IMR-90 (cell line): ENCODE measurements at regions not wholly inside any gene's neighbourhood (a gene's known extent, or its start where the extent isn't known, plus 50 kb on each side); places are given as distances from the start of the nearest gene placed in this dataset.

ENCODE experiments used
- ATAC-seq: fragments of 200-7000 bp; cut with Tn5 transposase; 2 replicates; pipeline ENCODE4 v1.9.1; 2020; ENCODE audit warnings: low read depth, mild to moderate bottlenecking, moderate library complexity
- BruUV-seq: library from RNA; stranded (reverse); fragments of 400-500 nt; replicated peaks from 2 replicates; lab custom pipeline; 2021; lab: Mats Ljungman, UMichigan
- CTCF ChIA-PET: fragments of 300-600 bp; formaldehyde crosslinking; extraction: SDS; loops from one replicate; lab custom pipeline; 2021; ENCODE audit warnings: antibody characterized with exemption; lab: Yijun Ruan, JAX
- POLR2A ChIA-PET: fragments of 300-600 bp; sonication (Branson Sonifier 250); formaldehyde crosslinking; loops from one replicate; lab custom pipeline; 2022; ENCODE audit warnings: antibody characterized with exemption; ENCODE audit not compliant: unreplicated experiment; lab: Charles Lee
- DNase-seq: peaks from one replicate; pipeline ENCODE4 v3.0.0; 2013
- H2AFZ ChIP-seq: replicated peaks from 2 replicates; pipeline ENCODE3; 2013; ENCODE audit warnings: low read length, mild to moderate bottlenecking; ENCODE audit not compliant: poor library complexity
- H2AK5ac ChIP-seq: 2 replicates; pipeline ENCODE4 v1.6.1; 2013; ENCODE audit warnings: low read depth, low read length, inconsistent platforms
- H2AK9ac ChIP-seq: replicated peaks from 2 replicates; pipeline ENCODE3; 2013; ENCODE audit warnings: mild to moderate bottlenecking, low read depth, low read length, moderate library complexity; ENCODE audit not compliant: poor library complexity
- H2BK120ac ChIP-seq: 2 replicates; pipeline ENCODE4 v1.6.1; 2013; ENCODE audit warnings: low read depth, low read length, inconsistent platforms
- H2BK15ac ChIP-seq: 3 replicates; pipeline ENCODE4 v1.6.1; 2013; ENCODE audit warnings: low read depth, low read length, inconsistent platforms
- H2BK20ac ChIP-seq: 2 replicates; pipeline ENCODE4 v1.6.1; 2013; ENCODE audit warnings: low read depth, mild to moderate bottlenecking, inconsistent platforms, low read length, moderate library complexity
- H2BK5ac ChIP-seq: 2 replicates; pipeline ENCODE4 v1.6.1; 2013; ENCODE audit warnings: mild to moderate bottlenecking, low read depth, low read length, inconsistent platforms; ENCODE audit not compliant: poor library complexity, severe bottlenecking
- H3K14ac ChIP-seq: replicated peaks from 2 replicates; pipeline ENCODE4 v1.6.1; 2013; ENCODE audit warnings: low read depth, low read length, inconsistent platforms
- H3K18ac ChIP-seq: 2 replicates; pipeline ENCODE4 v1.6.1; 2013; ENCODE audit warnings: low read depth, low read length, control low read depth
- H3K23ac ChIP-seq: 2 replicates; pipeline ENCODE4 v1.6.1; 2013; ENCODE audit warnings: low read depth, low read length, inconsistent platforms
- H3K27ac ChIP-seq: 2 replicates; pipeline ENCODE4 v1.5.1; 2013; ENCODE audit warnings: mild to moderate bottlenecking, control low read depth, low read length; ENCODE audit not compliant: insufficient read depth
- H3K27me3 ChIP-seq: 2 replicates; pipeline ENCODE4 v1.6.1; 2013; ENCODE audit warnings: low read length; ENCODE audit not compliant: control insufficient read depth, insufficient read depth
- H3K36me3 ChIP-seq: 2 replicates; pipeline ENCODE4 v1.6.1; 2013; ENCODE audit warnings: low read length, mixed read lengths; ENCODE audit not compliant: control insufficient read depth, insufficient read depth
- H3K4ac ChIP-seq: 2 replicates; pipeline ENCODE4 v1.6.1; 2013; ENCODE audit warnings: low read depth, low read length, inconsistent platforms
- H3K4me1 ChIP-seq: 2 replicates; pipeline ENCODE4 v1.6.1; 2013; ENCODE audit warnings: low read length, mixed read lengths; ENCODE audit not compliant: control insufficient read depth, insufficient read depth
- H3K4me2 ChIP-seq: 2 replicates; pipeline ENCODE4 v1.6.1; 2013; ENCODE audit warnings: low read depth, mild to moderate bottlenecking, control low read depth, low read length, moderate library complexity
- H3K4me3 ChIP-seq: 2 replicates; pipeline ENCODE4 v1.5.1; 2013; ENCODE audit warnings: low read depth, mild to moderate bottlenecking, control low read depth, low read length, moderate library complexity; ENCODE audit not compliant: insufficient read depth
- H3K56ac ChIP-seq: 2 replicates; pipeline ENCODE4 v1.6.1; 2013; ENCODE audit warnings: low read length, inconsistent platforms; ENCODE audit not compliant: insufficient read depth; ENCODE audit errors: extremely low read depth
- H3K79me1 ChIP-seq, 2 experiments: 2 replicates each; pipeline ENCODE4 v1.6.1; 2013; ENCODE audit warnings: low read length in 2 of 2, inconsistent platforms in 1 of 2, low read depth in 1 of 2
- H3K9ac ChIP-seq: 2 replicates; pipeline ENCODE4 v1.6.1; 2013; ENCODE audit warnings: low read depth, low read length, control low read depth
- H3K9me1 ChIP-seq: 2 replicates; pipeline ENCODE4 v1.6.1; 2013; ENCODE audit warnings: low read length, inconsistent platforms; ENCODE audit not compliant: insufficient read depth
- H3K9me3 ChIP-seq: 2 replicates; pipeline ENCODE4 v1.6.1; 2013; ENCODE audit warnings: low read length; ENCODE audit not compliant: control insufficient read depth, insufficient read depth
- H4K20me1 ChIP-seq: 2 replicates; pipeline ENCODE4 v1.6.1; 2013; ENCODE audit warnings: low read length, inconsistent platforms; ENCODE audit not compliant: insufficient read depth
- H4K5ac ChIP-seq: 2 replicates; pipeline ENCODE4 v1.6.1; 2013; ENCODE audit warnings: mild to moderate bottlenecking, low read depth, low read length, control low read depth
- H4K8ac ChIP-seq, 2 experiments: 2 replicates each; pipeline ENCODE4 v1.6.1; 2013; ENCODE audit warnings: low read depth in 2 of 2, low read length in 2 of 2, control low read depth in 1 of 2, inconsistent platforms in 1 of 2
- H4K91ac ChIP-seq: 2 replicates; pipeline ENCODE4 v1.6.1; 2013; ENCODE audit warnings: low read depth, low read length, inconsistent platforms; ENCODE audit not compliant: insufficient read depth
- CHD1 ChIP-seq: IDR thresholded peaks from 2 replicates; pipeline ENCODE4 v1.6.1; 2012; ENCODE audit warnings: low read depth, low read length, improper control_type of control experiment
- ELK1 ChIP-seq: fragments of 150-350 bp; IDR thresholded peaks from 2 replicates; pipeline ENCODE4 v1.6.1; 2016; ENCODE audit warnings: low read depth, mild to moderate bottlenecking, low read length, moderate library complexity, borderline replicate concordance
- MAFK ChIP-seq: IDR thresholded peaks from 2 replicates; pipeline ENCODE4 v1.6.1; 2012; ENCODE audit warnings: low read depth, low read length, improper control_type of control experiment
- RAD21 ChIP-seq: IDR thresholded peaks from 2 replicates; pipeline ENCODE4 v1.6.1; 2012; ENCODE audit warnings: low read length, improper control_type of control experiment
- WGBS, 2 experiments: methylation state at CpG; one replicate each; pipeline versions ENCODE4 v1.1.5 to v1.1.7; 2013; ENCODE audit warnings: missing lambda C conversion rate in 2 of 2; ENCODE audit not compliant: insufficient read length in 1 of 2; ENCODE audit errors: extremely low coverage in 2 of 2; 5-methylcytosine and 5-hydroxymethylcytosine counted together
- dilution Hi-C: fragments of 300-500 bp; cut with HindIII; formaldehyde crosslinking; loops from one replicate; pipeline ENCODE4 v1.14.3; 2018; ENCODE audit warnings: low sequenced_read_pairs; ENCODE audit not compliant: unreplicated experiment
- in situ Hi-C: fragments of 300-500 bp; cut with MboI; formaldehyde crosslinking; loops from 3 replicates; pipeline ENCODE4 v1.14.3; 2019; ENCODE audit warnings: low sequenced_read_pairs, inconsistent platforms, mixed read lengths
- intact Hi-C: fragments of 100-400 bp; cut with micrococcal nuclease; formaldehyde crosslinking; loops from 2 replicates; pipeline ENCODE4 v1.10.0; 2022

- Histone ChIP-seq H2BK20ac (no peak overlapping the region), H3K9me1 (no peaks in the 10 kb centered on the region), H3K9me3 (peaks cover 14% of the 10 kb centered on the region), H2AK9ac (no peak overlapping the region), H3K18ac (no peak overlapping the region), H2AK5ac (no peak overlapping the region), H4K91ac (no peak overlapping the region), H3K4me3 (no peak overlapping the region), H3K56ac (no peak overlapping the region), H2AFZ (no peak overlapping the region), H3K14ac (no peak overlapping the region), H3K27ac (no peak overlapping the region), H4K20me1 (no peaks in the 10 kb centered on the region), H3K4me2 (no peak overlapping the region), H4K5ac (no peak overlapping the region), H3K4ac (no peak overlapping the region), H3K23ac (no peak overlapping the region), H3K4me1 (no peaks in the 10 kb centered on the region), H4K8ac (no peak overlapping the region), H2BK5ac (no peak overlapping the region), H3K27me3 (no peaks in the 10 kb centered on the region), H2BK120ac (no peak overlapping the region), H2BK15ac (no peak overlapping the region), H3K79me1 (no peaks in the 10 kb centered on the region), H3K36me3 (no peaks in the 10 kb centered on the region), H3K9ac (no peak overlapping the region)
- no peak for TF ChIP-seq CHD1
- TF ChIP-seq ELK1, result no peak
- TF ChIP-seq MAFK, result no peak
- TF ChIP-seq RAD21, result no peak
- ATAC-seq (no peak), DNase-seq (no peak)
- ChIA-PET CTCF (no interaction called here), POLR2A (no interaction called here)
- dilution Hi-C loops, result no loop called here
- BruUV-seq, result no TSS peak
- in situ Hi-C loops, result no loop called here
- intact Hi-C loops, result no loop called here
- WGBS, 2 experiments, result no CpG with 5 or more reads among the region's 2 CpGs
Measured at GRCh38 chr3:3448468-3448867, 269.0 kb upstream of the CRBN start.
